Lower lobe of right lung (tissue), 2 donors: ENCODE measurements at regions not wholly inside any gene's neighbourhood (a gene's known extent, or its start where the extent isn't known, plus 50 kb on each side); places are given as distances from the start of the nearest gene placed in this dataset.

Experiments
- ATAC-seq, 2 donors: fragments of 200-7000 bp; cut with Tn5 transposase; one replicate each; pipeline ENCODE4 v1.9.1; 2020 to 2022; ENCODE audit warnings: mild to moderate bottlenecking in 2 of 2, moderate library complexity in 2 of 2
- DNase-seq: peaks from one replicate; pipeline ENCODE4 v3.0.0-alpha.2; 2020
- H3K27ac ChIP-seq: fragments of 200-600 bp; one replicate; pipeline ENCODE4 v1.8.0; 2022
- H3K27me3 ChIP-seq: fragments of 200-600 bp; one replicate; pipeline ENCODE4 v1.8.0; 2022; ENCODE audit warnings: low read depth
- H3K36me3 ChIP-seq: fragments of 200-600 bp; one replicate; pipeline ENCODE4 v1.8.0; 2022; ENCODE audit warnings: mild to moderate bottlenecking
- H3K4me1 ChIP-seq: fragments of 200-600 bp; one replicate; pipeline ENCODE4 v1.8.0; 2022
- H3K4me3 ChIP-seq: fragments of 200-600 bp; one replicate; pipeline ENCODE4 v1.8.0; 2022; ENCODE audit warnings: mild to moderate bottlenecking
- H3K9me3 ChIP-seq: fragments of 200-600 bp; one replicate; pipeline ENCODE4 v1.8.0; 2022
- intact Hi-C: fragments of 100-400 bp; cut with DNase I; formaldehyde crosslinking; loops from one replicate; pipeline ENCODE4 v1.11.0; 2022
- TF ChIP-seq, protein P1 (sequence below): fragments of 200-600 bp; IDR thresholded peaks from one replicate; pipeline ENCODE4 v1.8.0; 2022; ENCODE audit warnings: antibody characterized with exemption, mild to moderate bottlenecking
- donor health status: DM: no; HTN: yes; CAD: no; lungs with severe emphysema.

GRCh38 chr14:65251213-65251612 is 148.9 kb upstream of the MAX start:
- ATAC-seq = peak; percentile 60 to 66
- no peak overlapping the region for H3K4me3 ChIP-seq
- no peaks in the 10 kb centered on the region for H3K27me3 ChIP-seq
- H3K9me3 ChIP-seq = no peaks in the 10 kb centered on the region
- H3K27ac ChIP-seq = no peak overlapping the region
- intact Hi-C loops = no loop called here
- no peak for DNase-seq
- H3K4me1 ChIP-seq = peaks cover 7% of the 10 kb centered on the region
- H3K36me3 ChIP-seq = no peaks in the 10 kb centered on the region
- TF ChIP-seq, protein P1, sequence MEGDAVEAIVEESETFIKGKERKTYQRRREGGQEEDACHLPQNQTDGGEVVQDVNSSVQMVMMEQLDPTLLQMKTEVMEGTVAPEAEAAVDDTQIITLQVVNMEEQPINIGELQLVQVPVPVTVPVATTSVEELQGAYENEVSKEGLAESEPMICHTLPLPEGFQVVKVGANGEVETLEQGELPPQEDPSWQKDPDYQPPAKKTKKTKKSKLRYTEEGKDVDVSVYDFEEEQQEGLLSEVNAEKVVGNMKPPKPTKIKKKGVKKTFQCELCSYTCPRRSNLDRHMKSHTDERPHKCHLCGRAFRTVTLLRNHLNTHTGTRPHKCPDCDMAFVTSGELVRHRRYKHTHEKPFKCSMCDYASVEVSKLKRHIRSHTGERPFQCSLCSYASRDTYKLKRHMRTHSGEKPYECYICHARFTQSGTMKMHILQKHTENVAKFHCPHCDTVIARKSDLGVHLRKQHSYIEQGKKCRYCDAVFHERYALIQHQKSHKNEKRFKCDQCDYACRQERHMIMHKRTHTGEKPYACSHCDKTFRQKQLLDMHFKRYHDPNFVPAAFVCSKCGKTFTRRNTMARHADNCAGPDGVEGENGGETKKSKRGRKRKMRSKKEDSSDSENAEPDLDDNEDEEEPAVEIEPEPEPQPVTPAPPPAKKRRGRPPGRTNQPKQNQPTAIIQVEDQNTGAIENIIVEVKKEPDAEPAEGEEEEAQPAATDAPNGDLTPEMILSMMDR = no peak

GRCh38 chr14:65252482-65253255 is 150.4 kb upstream of the MAX start:
- Histone ChIP-seq H3K9me3 (no peaks in the 10 kb centered on the region), H3K27ac (no peak overlapping the region), H3K27me3 (no peaks in the 10 kb centered on the region), H3K4me3 (no peak overlapping the region), H3K4me1 (peaks cover 7% of the 10 kb centered on the region), H3K36me3 (no peaks in the 10 kb centered on the region)
- ATAC-seq (no peak), DNase-seq (no peak)
- TF ChIP-seq, protein P1 = no peak
- intact Hi-C loops = no loop called here

DNA sequence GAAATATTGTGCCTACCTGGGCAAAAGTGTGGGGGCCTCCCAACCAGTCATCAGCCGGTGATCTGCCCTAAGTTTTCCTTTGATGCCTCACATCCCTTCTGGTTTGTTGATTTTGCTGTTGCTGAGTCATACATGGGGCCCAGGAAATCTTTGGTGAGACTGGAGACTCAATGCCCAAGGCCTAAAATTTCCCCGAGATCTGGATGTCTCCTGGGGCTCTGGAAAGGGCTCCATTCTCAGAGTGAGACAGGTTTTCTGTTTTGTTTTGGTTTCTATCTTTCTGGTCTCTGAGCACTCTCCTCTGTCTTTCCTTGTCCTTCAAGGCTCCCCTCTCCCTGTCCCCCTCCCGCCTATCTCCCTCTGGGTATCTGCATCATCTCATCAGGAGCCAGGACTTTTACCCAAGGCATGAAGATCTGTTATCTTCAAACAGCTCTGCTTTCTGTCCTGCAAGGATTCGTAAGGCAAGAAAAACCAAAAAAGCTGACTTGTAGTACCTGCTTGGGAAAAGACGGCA is 152.8 kb upstream of the MAX start:
- no peaks in the 10 kb centered on the region for H3K36me3 ChIP-seq
- H3K4me3 ChIP-seq = no peak overlapping the region
- TF ChIP-seq, protein P1 = no peak
- H3K4me1 ChIP-seq = peaks cover 7% of the 10 kb centered on the region
- peak in 1 of 2 donors; percentile 39 for ATAC-seq
- intact Hi-C loops = no loop called here
- no peak for DNase-seq
- H3K27me3 ChIP-seq = no peaks in the 10 kb centered on the region
- H3K9me3 ChIP-seq = no peaks in the 10 kb centered on the region
- H3K27ac ChIP-seq = no peak overlapping the region

- no peak overlapping the region for H3K27ac ChIP-seq
- H3K9me3 ChIP-seq = no peaks in the 10 kb centered on the region
- no peaks in the 10 kb centered on the region for H3K36me3 ChIP-seq
- H3K27me3 ChIP-seq = no peaks in the 10 kb centered on the region
- peaks cover 7% of the 10 kb centered on the region for H3K4me1 ChIP-seq
- intact Hi-C loops = no loop called here
- ATAC-seq = peak; percentile 35 to 70
- TF ChIP-seq, protein P1 = no peak
- peak; percentile 67 for DNase-seq
- H3K4me3 ChIP-seq = no peak overlapping the region
Observed at GRCh38 chr14:65255583-65256461, 153.5 kb upstream of the MAX start.

DNA sequence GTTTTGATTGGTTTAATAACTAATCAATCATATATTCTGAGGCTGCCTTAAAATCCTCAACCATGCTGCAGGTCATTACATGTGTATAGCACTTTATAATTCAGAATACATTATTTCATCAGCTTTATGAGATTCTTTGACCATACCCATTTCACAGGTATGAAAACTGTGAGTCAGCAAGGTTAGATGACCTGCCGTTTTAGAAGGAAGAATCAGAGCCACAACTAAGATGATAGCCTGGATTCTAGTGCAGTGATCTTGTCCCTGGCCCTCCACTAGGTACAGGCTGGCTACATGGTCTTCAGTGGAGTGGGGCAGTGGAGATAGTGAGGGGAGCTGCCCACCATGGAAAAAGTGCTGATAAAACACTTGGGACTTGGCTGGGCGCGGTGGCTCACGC is 154.4 kb upstream of the MAX start:
- Histone ChIP-seq H3K9me3 (no peaks in the 10 kb centered on the region), H3K4me3 (no peak overlapping the region), H3K4me1 (no peaks in the 10 kb centered on the region), H3K27me3 (no peaks in the 10 kb centered on the region), H3K36me3 (no peaks in the 10 kb centered on the region), H3K27ac (no peak overlapping the region)
- TF ChIP-seq, protein P1 = no peak
- DNase-seq = no peak
- ATAC-seq = no peak
- intact Hi-C loops = no loop called here
